GM10266 (cell line): ENCODE measurements at regions not wholly inside any gene's neighbourhood (a gene's known extent, or its start where the extent isn't known, plus 50 kb on each side); places are given as distances from the start of the nearest gene placed in this dataset.

ENCODE experiments used
- DNase-seq: peaks from one replicate; pipeline ENCODE4 v3.0.0; 2012; ENCODE audit errors: extremely low spot score
- CTCF ChIP-seq: IDR thresholded peaks from 2 replicates; pipeline ENCODE4 v1.5.1; 2012; ENCODE audit warnings: mild to moderate bottlenecking, low read depth; ENCODE audit not compliant: control insufficient read depth, insufficient read depth; ENCODE audit errors: missing control alignments

- TF ChIP-seq CTCF, result no peak
- no peak for DNase-seq
Observed at GRCh38 chr16:73225983-73226382, 178.1 kb upstream of the ZFHX3 start.

- TF ChIP-seq CTCF, result no peak
- no peak for DNase-seq
Observed at GRCh38 chr16:73220836-73221235, 172.9 kb upstream of the ZFHX3 start.

- no peak for TF ChIP-seq CTCF
- DNase-seq, result no peak
Observed at GRCh38 chr16:73219176-73219575, 171.2 kb upstream of the ZFHX3 start.

- TF ChIP-seq CTCF, result no peak
- no peak for DNase-seq
Observed at GRCh38 chr16:73217654-73218053, 169.7 kb upstream of the ZFHX3 start.

GRCh38 chr16:73216932-73217331 is 169.0 kb upstream of the ZFHX3 start:
- DNase-seq, result no peak
- no peak for TF ChIP-seq CTCF

GRCh38 chr16:73215678-73216377 is 167.9 kb upstream of the ZFHX3 start:
- no peak for DNase-seq
- no peak for TF ChIP-seq CTCF

GRCh38 chr16:73214825-73215677 is 167.1 kb upstream of the ZFHX3 start:
- no peak for TF ChIP-seq CTCF
- no peak for DNase-seq
